ENCODE measurements at regions not wholly inside any gene's neighbourhood (a gene's known extent, or its start where the extent isn't known, plus 50 kb on each side); places are given as distances from the start of the nearest gene placed in this dataset.

DNA sequence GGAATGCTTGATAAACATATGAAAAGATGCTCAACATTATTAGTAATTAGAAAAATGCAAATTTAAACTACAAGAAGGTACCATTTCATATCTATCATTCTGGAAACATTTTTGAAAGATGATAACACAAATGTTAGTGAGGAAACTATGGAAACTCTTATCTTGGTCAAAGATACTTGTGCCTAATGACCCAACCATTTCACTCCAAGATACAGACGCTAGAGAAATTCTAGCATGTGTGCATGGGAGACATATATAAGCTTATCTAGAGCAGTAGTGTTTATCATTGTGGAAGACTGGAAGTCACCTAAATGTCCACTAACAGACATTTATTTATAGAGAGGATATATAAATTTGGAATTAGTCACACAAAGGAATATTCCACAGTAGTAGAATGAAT lies 143.1 kb upstream of the HMGA2 start:
- Histone ChIP-seq H3K27me3 (ENCODE audit: control insufficient read depth, insufficient read depth, low read length) (no peaks in the 10 kb centered on the region), H3K9me3 (ENCODE audit: control insufficient read depth, insufficient read depth, low read length) (no peaks in the 10 kb centered on the region), H3K4me3 (ENCODE audit: low read depth, low read length) (no peak overlapping the region), H3K27ac (ENCODE audit: low read depth, low read length) (no peak overlapping the region)
- DNase-seq (ENCODE audit: low read depth, low spot score), result no peak
- CTCF ChIA-PET, result interaction anchor here (1.0 kb wide), 1 partner anchor 87 kb away, joined by 3 read pairs; no protein-coding TSS in a partner anchor
- POLR2A ChIA-PET, result no interaction called here
- TF ChIP-seq, protein P1, sequence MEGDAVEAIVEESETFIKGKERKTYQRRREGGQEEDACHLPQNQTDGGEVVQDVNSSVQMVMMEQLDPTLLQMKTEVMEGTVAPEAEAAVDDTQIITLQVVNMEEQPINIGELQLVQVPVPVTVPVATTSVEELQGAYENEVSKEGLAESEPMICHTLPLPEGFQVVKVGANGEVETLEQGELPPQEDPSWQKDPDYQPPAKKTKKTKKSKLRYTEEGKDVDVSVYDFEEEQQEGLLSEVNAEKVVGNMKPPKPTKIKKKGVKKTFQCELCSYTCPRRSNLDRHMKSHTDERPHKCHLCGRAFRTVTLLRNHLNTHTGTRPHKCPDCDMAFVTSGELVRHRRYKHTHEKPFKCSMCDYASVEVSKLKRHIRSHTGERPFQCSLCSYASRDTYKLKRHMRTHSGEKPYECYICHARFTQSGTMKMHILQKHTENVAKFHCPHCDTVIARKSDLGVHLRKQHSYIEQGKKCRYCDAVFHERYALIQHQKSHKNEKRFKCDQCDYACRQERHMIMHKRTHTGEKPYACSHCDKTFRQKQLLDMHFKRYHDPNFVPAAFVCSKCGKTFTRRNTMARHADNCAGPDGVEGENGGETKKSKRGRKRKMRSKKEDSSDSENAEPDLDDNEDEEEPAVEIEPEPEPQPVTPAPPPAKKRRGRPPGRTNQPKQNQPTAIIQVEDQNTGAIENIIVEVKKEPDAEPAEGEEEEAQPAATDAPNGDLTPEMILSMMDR (IDR thresholded peaks at IDR 0.05; ENCODE audit: low read depth, low read length), result no peak

DNA sequence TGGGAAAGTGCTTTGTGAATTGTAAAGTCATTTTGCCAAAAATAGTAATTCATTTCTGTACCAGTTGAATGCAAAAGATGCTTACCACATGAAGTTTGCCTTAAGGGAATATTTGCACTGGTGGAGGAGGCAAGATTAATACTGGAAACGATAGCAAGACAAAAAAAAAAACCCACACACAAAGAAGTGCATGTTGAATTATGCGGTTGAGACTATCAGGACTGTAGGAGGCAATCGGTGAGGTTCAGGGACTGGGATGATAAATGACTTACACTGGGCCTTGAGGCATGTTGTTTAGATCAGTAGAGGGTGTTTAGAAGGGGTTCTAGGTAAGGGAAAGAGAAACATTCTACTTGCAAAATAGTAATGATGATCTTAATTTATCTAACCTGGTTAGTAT lies 142.2 kb upstream of the HMGA2 start:
- ChIA-PET CTCF (interaction anchor here (1.0 kb wide), 1 partner anchor 88 kb away, joined by 3 read pairs; no protein-coding TSS in a partner anchor), POLR2A (no interaction called here)

DNA sequence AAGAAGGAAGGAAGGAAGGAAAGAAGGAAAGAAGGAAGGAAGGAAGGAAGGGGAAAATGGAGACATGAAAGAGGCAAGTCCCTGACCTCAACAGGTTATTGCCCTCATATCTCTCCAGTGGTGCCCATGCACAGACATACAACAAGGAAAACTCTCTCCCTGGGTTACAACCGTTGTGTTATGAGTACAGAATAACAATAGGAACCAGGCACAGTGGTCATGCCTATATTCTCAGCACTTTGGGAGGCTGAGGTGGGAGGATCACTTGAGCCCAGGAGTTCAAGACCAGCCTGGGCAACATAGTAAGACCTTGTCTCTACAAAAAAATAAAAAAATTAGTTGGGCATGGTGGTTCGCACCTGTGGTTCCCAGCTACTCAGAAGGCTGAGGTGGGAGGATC lies 139.4 kb upstream of the HMGA2 start:
- POLR2A ChIA-PET, result no interaction called here

More for the DNA sequence above, 142.2 kb upstream of the HMGA2 start:
- no peak overlapping the region for H3K4me3 ChIP-seq (ENCODE audit: low read depth, low read length)
- no peak overlapping the region for H3K27ac ChIP-seq (ENCODE audit: low read depth, low read length)
- H3K9me3 ChIP-seq (ENCODE audit: control insufficient read depth, insufficient read depth, low read length), result no peaks in the 10 kb centered on the region
- TF ChIP-seq, protein P1 (IDR thresholded peaks at IDR 0.05; ENCODE audit: low read depth, low read length), result no peak
- DNase-seq (ENCODE audit: low read depth, low spot score), result no peak
- H3K27me3 ChIP-seq (ENCODE audit: control insufficient read depth, insufficient read depth, low read length), result no peaks in the 10 kb centered on the region

DNA sequence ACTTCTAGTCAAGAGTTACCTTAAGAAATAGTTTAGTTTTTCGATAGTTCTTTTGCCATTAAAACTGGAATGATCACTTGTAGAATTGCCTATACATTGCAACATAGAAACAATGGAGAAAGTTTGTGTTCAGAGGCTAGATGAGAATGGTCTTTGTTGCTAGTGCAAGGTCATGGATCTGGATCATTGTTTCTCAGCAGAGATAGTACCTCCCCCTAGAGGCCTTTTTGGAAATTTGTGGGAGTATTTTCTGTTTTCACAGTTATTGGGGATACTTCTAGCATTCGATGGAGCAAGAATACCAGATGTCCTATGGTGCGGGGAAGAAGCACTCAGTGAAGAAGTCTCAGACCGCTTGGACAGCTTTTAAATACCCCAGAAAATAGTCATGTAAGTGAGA lies 138.8 kb upstream of the HMGA2 start:
- Histone ChIP-seq H3K27ac (ENCODE audit: low read depth, low read length) (no peak overlapping the region), H3K27me3 (ENCODE audit: control insufficient read depth, insufficient read depth, low read length) (no peaks in the 10 kb centered on the region), H3K9me3 (ENCODE audit: control insufficient read depth, insufficient read depth, low read length) (no peaks in the 10 kb centered on the region), H3K4me3 (ENCODE audit: low read depth, low read length) (no peak overlapping the region)
- TF ChIP-seq, protein P1 (IDR thresholded peaks at IDR 0.05; ENCODE audit: low read depth, low read length), result peak; percentile 55
- POLR2A ChIA-PET, result no interaction called here
- CTCF ChIA-PET, result interaction anchor here (0.7 kb wide), 1 partner anchor 797 kb away, joined by 3 read pairs; no protein-coding TSS in a partner anchor
- no peak for DNase-seq (ENCODE audit: low read depth, low spot score)

More for the DNA sequence above, 139.4 kb upstream of the HMGA2 start:
- DNase-seq (ENCODE audit: low read depth, low spot score), result no peak
- no peak overlapping the region for H3K4me3 ChIP-seq (ENCODE audit: low read depth, low read length)
- H3K9me3 ChIP-seq (ENCODE audit: control insufficient read depth, insufficient read depth, low read length), result no peaks in the 10 kb centered on the region
- CTCF ChIA-PET, result no interaction called here
- TF ChIP-seq, protein P1 (IDR thresholded peaks at IDR 0.05; ENCODE audit: low read depth, low read length), result no peak
- H3K27me3 ChIP-seq (ENCODE audit: control insufficient read depth, insufficient read depth, low read length), result no peaks in the 10 kb centered on the region
- H3K27ac ChIP-seq (ENCODE audit: low read depth, low read length), result no peak overlapping the region

DNA sequence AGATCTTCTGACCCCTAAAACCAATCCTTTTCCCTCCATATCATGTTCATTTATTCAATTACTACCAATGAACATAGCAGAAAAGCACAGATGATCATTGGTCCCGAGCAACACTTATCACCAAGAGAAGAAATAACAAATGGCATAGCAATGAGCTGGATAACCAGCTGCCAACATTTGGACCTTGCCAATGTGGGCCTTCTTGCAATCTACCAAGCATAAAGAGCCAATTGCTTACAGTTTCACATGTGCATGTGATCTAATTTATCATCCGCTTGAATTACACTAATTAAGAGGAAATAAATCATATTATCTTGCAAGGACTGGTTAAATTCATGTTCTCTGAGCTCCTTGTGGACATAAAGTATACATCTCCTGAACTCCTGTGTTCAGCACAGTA lies 134.8 kb upstream of the HMGA2 start:
- Histone ChIP-seq H3K27me3 (ENCODE audit: control insufficient read depth, insufficient read depth, low read length) (no peaks in the 10 kb centered on the region), H3K9me3 (ENCODE audit: control insufficient read depth, insufficient read depth, low read length) (no peaks in the 10 kb centered on the region), H3K27ac (ENCODE audit: low read depth, low read length) (no peak overlapping the region), H3K4me3 (ENCODE audit: low read depth, low read length) (no peak overlapping the region)
- TF ChIP-seq, protein P1 (IDR thresholded peaks at IDR 0.05; ENCODE audit: low read depth, low read length), result no peak
- CTCF ChIA-PET, result interaction anchor here (0.5 to 1.6 kb wide), 4 partner anchors 10 to 166 kb away, joined by 3 to 7 read pairs (median 3); no protein-coding TSS in a partner anchor
- POLR2A ChIA-PET, result no interaction called here
- no peak for DNase-seq (ENCODE audit: low read depth, low spot score)
